ENCODE measurements at regions not wholly inside any gene's neighbourhood (a gene's known extent, or its start where the extent isn't known, plus 50 kb on each side); places are given as distances from the start of the nearest gene placed in this dataset.
"Not testable (repeated sequence)": the region's sequence is repeated elsewhere in the genome, so short reads cannot be mapped to it uniquely, and the experiment has no call there.

DNA sequence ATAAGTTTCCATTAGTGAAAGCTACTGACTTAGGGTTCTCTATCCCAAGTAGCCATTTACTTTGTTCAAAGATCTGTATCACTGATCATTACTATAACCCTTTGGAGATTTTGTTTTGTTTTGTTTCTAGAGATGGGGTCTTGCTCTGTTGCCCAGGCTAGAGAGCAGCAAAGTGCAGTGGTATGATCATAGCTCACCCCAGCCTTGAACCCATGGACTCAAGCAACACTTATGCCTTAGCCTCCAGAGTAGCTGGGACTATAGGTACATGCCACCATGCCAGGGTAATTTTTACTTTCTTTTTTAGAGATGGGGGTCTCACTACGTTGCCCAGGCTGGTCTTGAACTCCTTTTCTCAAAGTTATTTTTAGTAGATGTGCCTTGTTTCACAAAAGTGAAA is 154.7 kb downstream of the KCNJ2 start:
- no peaks in the 10 kb centered on the region for H3K36me3 ChIP-seq (ENCODE audit: control insufficient read depth in 1 of 2, insufficient read depth in 2 of 2, low read length in 2 of 2)
- H3K9me3 ChIP-seq (ENCODE audit: control insufficient read depth in 1 of 2, low read length in 2 of 2): no peaks in the 10 kb centered on the region
- H3K27ac ChIP-seq (ENCODE audit: low read length): no peak overlapping the region
- H3K27me3 ChIP-seq (ENCODE audit: low read depth, low read length): no peaks in the 10 kb centered on the region
- no peak overlapping the region for H3K4me3 ChIP-seq (ENCODE audit: low read depth in 1 of 2, low read length in 2 of 2)
- peaks cover 0 to 5% of the 10 kb centered on the region in 2 donors for H3K4me1 ChIP-seq (ENCODE audit: control insufficient read depth in 1 of 2, insufficient read depth in 2 of 2, low read length in 2 of 2)

DNA sequence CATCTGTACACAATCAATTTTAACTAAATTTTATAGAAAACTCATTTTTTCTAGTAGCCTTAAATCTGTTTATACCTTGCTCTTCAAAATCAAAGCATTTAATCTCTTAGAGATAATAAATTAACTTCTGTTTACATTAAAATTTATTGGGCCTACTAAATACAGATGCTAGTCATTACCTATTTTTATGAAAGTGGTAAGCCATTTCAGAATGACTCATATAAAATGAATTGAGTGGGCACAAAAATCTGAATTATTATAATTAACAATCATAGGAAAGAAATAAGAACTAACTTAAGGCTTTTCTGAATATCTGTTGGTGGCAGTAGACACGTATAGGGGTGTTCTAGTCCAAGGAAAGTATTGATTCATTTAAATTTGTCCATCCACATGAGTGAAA is 157.9 kb downstream of the KCNJ2 start:
- H3K36me3 ChIP-seq (ENCODE audit: control insufficient read depth in 1 of 2, insufficient read depth in 2 of 2, low read length in 2 of 2): no peaks in the 10 kb centered on the region

DNA sequence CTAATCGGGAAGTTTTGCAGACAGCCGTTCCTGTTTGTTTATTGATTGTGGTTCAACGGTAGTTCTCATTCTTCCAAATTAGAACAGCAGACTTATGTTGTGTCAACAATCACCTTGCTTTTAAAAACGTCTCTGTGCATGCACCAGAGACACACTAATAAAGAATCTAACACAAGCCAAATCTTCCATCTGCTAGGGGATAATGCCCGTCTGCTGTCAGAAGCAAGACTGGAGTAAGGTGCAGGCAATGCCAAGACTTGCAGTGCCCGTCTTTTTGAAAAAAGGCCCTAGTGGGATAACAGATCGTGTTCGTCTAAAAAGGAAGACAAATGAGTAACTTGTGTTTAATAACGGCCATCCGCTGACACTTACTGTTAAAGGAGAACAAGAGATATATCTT is 158.4 kb downstream of the KCNJ2 start:
- Histone ChIP-seq H3K27ac (ENCODE audit: low read length) (no peak overlapping the region), H3K27me3 (ENCODE audit: low read depth, low read length) (no peaks in the 10 kb centered on the region), H3K4me1 (ENCODE audit: control insufficient read depth in 1 of 2, insufficient read depth in 2 of 2, low read length in 2 of 2) (no peaks in the 10 kb centered on the region), H3K36me3 (ENCODE audit: control insufficient read depth in 1 of 2, insufficient read depth in 2 of 2, low read length in 2 of 2) (no peaks in the 10 kb centered on the region), H3K4me3 (ENCODE audit: low read depth in 1 of 2, low read length in 2 of 2) (no peak overlapping the region), H3K9me3 (ENCODE audit: control insufficient read depth in 1 of 2, low read length in 2 of 2) (no peaks in the 10 kb centered on the region)

More for the DNA sequence above, 157.9 kb downstream of the KCNJ2 start:
- Histone ChIP-seq H3K9me3 (ENCODE audit: control insufficient read depth in 1 of 2, low read length in 2 of 2) (no peaks in the 10 kb centered on the region), H3K27ac (ENCODE audit: low read length) (no peak overlapping the region), H3K4me1 (ENCODE audit: control insufficient read depth in 1 of 2, insufficient read depth in 2 of 2, low read length in 2 of 2) (no peaks in the 10 kb centered on the region), H3K4me3 (ENCODE audit: low read depth in 1 of 2, low read length in 2 of 2) (no peak overlapping the region), H3K27me3 (ENCODE audit: low read depth, low read length) (no peaks in the 10 kb centered on the region)

DNA sequence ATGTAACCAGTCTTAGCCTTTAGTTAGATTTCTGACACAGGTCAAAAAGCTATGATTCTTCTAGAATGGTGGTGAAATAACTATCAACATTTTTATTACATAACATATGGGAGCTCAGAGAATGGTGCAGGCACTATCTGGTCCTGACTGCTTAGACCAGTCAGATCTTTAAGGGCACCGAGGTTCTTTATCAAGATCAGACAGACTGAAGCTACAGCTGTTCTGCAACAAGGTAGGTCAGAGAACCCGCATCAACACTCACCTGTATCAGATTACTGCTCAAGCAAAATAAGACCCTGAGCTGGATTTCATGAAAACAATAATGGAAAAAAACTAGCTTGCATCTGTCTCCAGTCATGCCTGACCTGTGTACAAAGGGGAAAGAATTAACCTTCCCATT is 160.4 kb downstream of the KCNJ2 start:
- Histone ChIP-seq H3K27me3 (ENCODE audit: low read depth, low read length) (no peaks in the 10 kb centered on the region), H3K4me3 (ENCODE audit: low read depth in 1 of 2, low read length in 2 of 2) (no peak overlapping the region), H3K27ac (ENCODE audit: low read length) (no peak overlapping the region), H3K9me3 (ENCODE audit: control insufficient read depth in 1 of 2, low read length in 2 of 2) (no peaks in the 10 kb centered on the region), H3K4me1 (ENCODE audit: control insufficient read depth in 1 of 2, insufficient read depth in 2 of 2, low read length in 2 of 2) (no peaks in the 10 kb centered on the region), H3K36me3 (ENCODE audit: control insufficient read depth in 1 of 2, insufficient read depth in 2 of 2, low read length in 2 of 2) (no peaks in the 10 kb centered on the region)

DNA sequence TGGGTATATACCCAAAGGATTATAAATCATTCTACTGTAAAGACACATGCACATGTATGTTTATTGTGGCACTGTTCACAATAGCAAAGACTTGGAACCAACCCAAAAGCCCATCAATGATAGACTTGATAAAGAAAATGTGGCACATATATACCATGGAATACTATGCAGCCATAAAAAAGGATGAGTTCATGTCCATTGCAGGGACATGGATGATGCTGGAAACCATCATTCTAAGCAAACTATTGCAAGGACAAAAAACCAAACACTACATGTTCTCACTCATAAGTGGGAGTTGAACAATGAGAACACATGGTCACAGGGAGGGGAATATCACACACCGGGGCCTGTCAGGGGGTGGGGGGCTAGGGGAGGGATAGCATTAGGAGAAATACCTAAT is 161.7 kb downstream of the KCNJ2 start:
- H3K4me3 ChIP-seq (ENCODE audit: low read depth in 1 of 2, low read length in 2 of 2); H3K27ac ChIP-seq (ENCODE audit: low read length); H3K27me3 ChIP-seq (ENCODE audit: low read depth, low read length); H3K36me3 ChIP-seq (ENCODE audit: control insufficient read depth in 1 of 2, insufficient read depth in 2 of 2, low read length in 2 of 2); H3K9me3 ChIP-seq (ENCODE audit: control insufficient read depth in 1 of 2, low read length in 2 of 2); H3K4me1 ChIP-seq (ENCODE audit: control insufficient read depth in 1 of 2, insufficient read depth in 2 of 2, low read length in 2 of 2): not testable (repeated sequence)

DNA sequence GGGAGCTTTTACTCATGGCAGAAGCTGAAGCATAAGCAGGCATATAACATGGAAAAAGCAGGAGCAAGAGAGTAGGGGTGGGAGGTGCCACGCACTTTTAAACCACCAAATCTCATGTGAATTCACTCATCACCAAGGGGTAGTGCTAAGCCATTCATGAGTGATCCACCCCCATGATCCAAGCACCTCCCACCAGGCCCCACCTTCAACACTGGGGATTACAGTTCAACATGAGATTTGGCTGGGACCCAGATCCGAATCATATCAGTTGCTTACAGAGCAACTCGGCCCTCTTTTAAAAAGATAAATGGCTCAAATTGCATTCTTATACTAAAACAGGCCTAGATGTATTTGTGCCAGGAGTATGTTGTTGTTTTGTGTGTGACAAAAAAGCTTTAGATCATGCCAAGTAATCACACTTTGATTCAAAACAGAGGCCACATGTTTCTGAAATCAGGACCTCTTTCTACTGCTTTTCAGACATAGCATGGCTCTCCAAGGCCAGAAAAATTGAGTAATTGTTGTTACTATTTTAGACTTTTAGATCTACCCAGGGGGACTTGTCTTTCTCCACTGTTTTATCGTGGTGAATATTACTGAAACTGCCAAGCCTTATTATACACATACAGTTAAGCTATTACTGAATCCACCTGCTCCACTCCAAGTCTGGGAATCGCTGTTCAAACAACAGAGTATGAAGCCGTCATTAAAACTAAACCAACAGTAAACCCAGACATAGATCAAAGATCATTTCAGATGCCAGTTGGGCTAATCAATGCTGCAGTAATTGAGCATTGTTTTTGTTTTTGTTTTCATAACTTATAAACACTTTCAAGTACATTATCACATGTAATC is 163.3 kb downstream of the KCNJ2 start:
- Histone ChIP-seq H3K4me3 (ENCODE audit: low read depth in 1 of 2, low read length in 2 of 2) (no peak overlapping the region), H3K27me3 (ENCODE audit: low read depth, low read length) (no peaks in the 10 kb centered on the region), H3K4me1 (ENCODE audit: control insufficient read depth in 1 of 2, insufficient read depth in 2 of 2, low read length in 2 of 2) (no peaks in the 10 kb centered on the region), H3K36me3 (ENCODE audit: control insufficient read depth in 1 of 2, insufficient read depth in 2 of 2, low read length in 2 of 2) (no peaks in the 10 kb centered on the region), H3K9me3 (ENCODE audit: control insufficient read depth in 1 of 2, low read length in 2 of 2) (no peaks in the 10 kb centered on the region), H3K27ac (ENCODE audit: low read length) (no peak overlapping the region)

DNA sequence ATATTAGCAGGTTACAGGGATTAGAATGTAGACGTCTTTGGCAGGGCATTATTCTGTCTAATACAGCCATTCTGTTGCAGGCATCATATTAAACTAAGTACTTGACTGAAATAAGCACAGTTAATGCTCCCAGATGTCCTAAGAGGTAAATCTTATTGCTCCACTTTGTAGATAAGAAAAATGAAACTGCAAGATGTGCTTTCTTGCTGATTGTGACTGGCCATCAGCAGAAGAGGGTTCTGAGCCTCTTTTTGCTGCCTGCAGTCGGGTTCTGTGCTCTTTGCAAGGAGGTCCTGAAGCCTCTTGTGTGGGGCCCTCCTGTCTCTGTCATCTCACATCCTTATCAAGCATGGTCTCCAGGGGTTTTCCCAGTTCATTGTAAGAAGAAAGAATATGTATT is 167.1 kb downstream of the KCNJ2 start:
- H3K9me3 ChIP-seq (ENCODE audit: control insufficient read depth in 1 of 2, low read length in 2 of 2): no peaks in the 10 kb centered on the region
- no peak overlapping the region for H3K4me3 ChIP-seq (ENCODE audit: low read depth in 1 of 2, low read length in 2 of 2)
- H3K27me3 ChIP-seq (ENCODE audit: low read depth, low read length): no peaks in the 10 kb centered on the region
- no peaks in the 10 kb centered on the region for H3K36me3 ChIP-seq (ENCODE audit: control insufficient read depth in 1 of 2, insufficient read depth in 2 of 2, low read length in 2 of 2)
- H3K27ac ChIP-seq (ENCODE audit: low read length): no peak overlapping the region
- no peaks in the 10 kb centered on the region for H3K4me1 ChIP-seq (ENCODE audit: control insufficient read depth in 1 of 2, insufficient read depth in 2 of 2, low read length in 2 of 2)

DNA sequence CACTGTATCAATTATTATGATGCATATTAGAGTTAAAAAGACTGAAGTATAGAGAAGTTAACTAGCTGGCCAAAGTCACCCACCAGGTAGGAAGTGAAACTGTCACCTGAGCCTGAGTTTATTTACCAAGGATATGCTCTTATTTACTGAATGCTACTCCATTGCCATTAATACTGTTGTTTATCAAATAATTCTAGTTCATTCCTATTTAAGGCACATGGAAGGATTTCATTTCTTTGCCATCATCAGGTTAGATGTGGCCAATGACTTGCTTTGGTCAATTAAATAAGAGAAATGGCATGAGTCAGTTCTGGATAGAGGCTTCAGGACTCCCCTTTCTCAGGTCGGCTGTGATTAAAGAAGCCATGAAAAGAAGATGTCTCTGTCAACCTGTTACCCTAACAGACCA is 169.6 kb downstream of the KCNJ2 start:
- no peak overlapping the region for H3K4me3 ChIP-seq (ENCODE audit: low read depth in 1 of 2, low read length in 2 of 2)
- no peaks in the 10 kb centered on the region for H3K4me1 ChIP-seq (ENCODE audit: control insufficient read depth in 1 of 2, insufficient read depth in 2 of 2, low read length in 2 of 2)
- no peaks in the 10 kb centered on the region for H3K9me3 ChIP-seq (ENCODE audit: control insufficient read depth in 1 of 2, low read length in 2 of 2)
- H3K27me3 ChIP-seq (ENCODE audit: low read depth, low read length): no peaks in the 10 kb centered on the region
- no peak overlapping the region for H3K27ac ChIP-seq (ENCODE audit: low read length)
- H3K36me3 ChIP-seq (ENCODE audit: control insufficient read depth in 1 of 2, insufficient read depth in 2 of 2, low read length in 2 of 2): no peaks in the 10 kb centered on the region

DNA sequence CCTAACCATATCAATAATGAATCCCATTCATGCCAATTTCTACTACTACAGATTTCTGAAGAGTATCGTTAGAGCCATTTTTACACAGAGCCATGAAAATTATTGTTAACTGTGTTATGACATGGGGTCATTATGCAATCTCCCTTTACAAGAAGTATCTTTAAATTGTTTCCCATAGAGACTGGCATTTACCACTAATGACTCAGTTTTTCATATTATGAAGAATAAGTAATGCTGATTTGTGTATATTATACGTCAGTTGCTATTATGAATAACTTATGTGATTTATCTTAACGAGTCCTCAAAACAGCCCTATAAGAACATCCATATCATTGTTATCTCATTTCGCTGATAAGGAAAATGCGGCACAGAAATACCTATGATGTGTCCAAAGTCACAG is 173.8 kb downstream of the KCNJ2 start:
- no peak overlapping the region for H3K27ac ChIP-seq (ENCODE audit: low read length)
- no peaks in the 10 kb centered on the region for H3K9me3 ChIP-seq (ENCODE audit: control insufficient read depth in 1 of 2, low read length in 2 of 2)
- H3K36me3 ChIP-seq (ENCODE audit: control insufficient read depth in 1 of 2, insufficient read depth in 2 of 2, low read length in 2 of 2): no peaks in the 10 kb centered on the region
- H3K4me3 ChIP-seq (ENCODE audit: low read depth in 1 of 2, low read length in 2 of 2): no peak overlapping the region
- H3K27me3 ChIP-seq (ENCODE audit: low read depth, low read length): no peaks in the 10 kb centered on the region
- no peaks in the 10 kb centered on the region for H3K4me1 ChIP-seq (ENCODE audit: control insufficient read depth in 1 of 2, insufficient read depth in 2 of 2, low read length in 2 of 2)

DNA sequence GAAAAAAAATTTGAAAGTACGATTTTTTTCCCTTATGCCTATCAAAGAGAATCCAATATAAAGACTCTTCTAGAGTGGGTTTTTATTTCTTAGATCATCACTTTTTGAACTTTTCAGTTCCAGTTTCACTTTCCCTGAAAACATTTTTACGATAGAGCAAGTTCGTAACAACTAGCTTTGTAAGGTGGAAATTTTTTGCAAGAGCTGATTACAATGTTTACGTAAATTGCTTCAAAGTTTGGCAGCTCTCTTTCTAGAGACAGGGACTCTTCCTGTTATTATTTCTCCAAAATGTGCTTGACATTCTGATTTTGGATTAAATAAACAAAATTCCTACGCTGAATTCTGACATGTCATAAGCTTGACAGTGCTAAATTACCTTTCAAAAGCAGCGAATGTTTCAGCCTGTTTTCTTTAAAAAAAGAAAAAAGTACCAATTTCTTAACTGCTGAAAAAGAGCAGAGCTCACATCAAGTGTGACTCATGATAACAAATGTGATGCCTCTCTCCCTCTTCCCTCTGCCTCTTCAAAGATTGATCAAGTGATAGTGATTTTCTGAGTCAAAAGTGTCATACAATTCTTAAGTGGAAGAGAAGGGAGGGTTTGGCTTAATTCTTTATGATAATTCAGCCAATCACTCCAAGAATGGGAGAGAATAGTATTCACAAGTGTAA is 175.2 kb downstream of the KCNJ2 start:
- no peaks in the 10 kb centered on the region for H3K27me3 ChIP-seq (ENCODE audit: low read depth, low read length)

DNA sequence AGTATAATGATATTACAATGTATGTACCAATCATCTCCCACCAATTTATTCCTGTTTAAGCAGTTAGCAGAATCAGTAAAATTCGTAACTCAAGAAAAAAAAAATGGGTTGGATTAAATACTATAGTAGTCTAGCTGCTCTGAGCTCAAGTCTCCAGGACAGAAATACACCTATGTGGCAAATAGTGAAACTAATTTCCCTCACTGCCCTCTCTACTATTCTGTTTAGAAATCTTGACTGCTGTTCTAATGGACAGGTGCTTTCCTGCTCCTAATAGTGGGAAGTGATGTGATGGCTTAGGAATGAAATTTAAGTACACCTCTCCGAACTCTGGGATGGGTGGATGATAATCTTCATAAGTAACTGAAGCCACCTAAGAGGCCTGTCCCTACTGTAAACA is 175.7 kb downstream of the KCNJ2 start:
- Histone ChIP-seq H3K9me3 (ENCODE audit: control insufficient read depth in 1 of 2, low read length in 2 of 2) (no peaks in the 10 kb centered on the region), H3K27ac (ENCODE audit: low read length) (no peak overlapping the region), H3K27me3 (ENCODE audit: low read depth, low read length) (no peaks in the 10 kb centered on the region), H3K4me1 (ENCODE audit: control insufficient read depth in 1 of 2, insufficient read depth in 2 of 2, low read length in 2 of 2) (no peaks in the 10 kb centered on the region), H3K4me3 (ENCODE audit: low read depth in 1 of 2, low read length in 2 of 2) (peak overlapping the region in 1 of 2 donors; percentile 36), H3K36me3 (ENCODE audit: control insufficient read depth in 1 of 2, insufficient read depth in 2 of 2, low read length in 2 of 2) (no peaks in the 10 kb centered on the region)

More for the DNA sequence above, 175.2 kb downstream of the KCNJ2 start:
- peak overlapping the region; percentile 36 to 65 for H3K4me3 ChIP-seq (ENCODE audit: low read depth in 1 of 2, low read length in 2 of 2)
- no peak overlapping the region for H3K27ac ChIP-seq (ENCODE audit: low read length)
- H3K9me3 ChIP-seq (ENCODE audit: control insufficient read depth in 1 of 2, low read length in 2 of 2): no peaks in the 10 kb centered on the region
- no peaks in the 10 kb centered on the region for H3K4me1 ChIP-seq (ENCODE audit: control insufficient read depth in 1 of 2, insufficient read depth in 2 of 2, low read length in 2 of 2)
- H3K36me3 ChIP-seq (ENCODE audit: control insufficient read depth in 1 of 2, insufficient read depth in 2 of 2, low read length in 2 of 2): no peaks in the 10 kb centered on the region
